ENCODE measurements at regions not wholly inside any gene's neighbourhood (a gene's known extent, or its start where the extent isn't known, plus 50 kb on each side); places are given as distances from the start of the nearest gene placed in this dataset.

- no peaks in the 10 kb centered on the region for H3K36me3 Mint-ChIP-seq (ENCODE audit: low read depth, unreplicated experiment)
- no peaks in the 10 kb centered on the region for H3K27me3 Mint-ChIP-seq (ENCODE audit: low read depth, unreplicated experiment)
- no peaks in the 10 kb centered on the region for H3K36me3 ChIP-seq (ENCODE audit: insufficient read depth, low read length)
- H3K4me3 ChIP-seq (ENCODE audit: insufficient read depth, low read depth, low read length), result no peak overlapping the region
- H3K9ac ChIP-seq (ENCODE audit: low read length), result no peak overlapping the region
- no peak overlapping the region for H3K4me3 Mint-ChIP-seq (ENCODE audit: unreplicated experiment)
- no peak overlapping the region for H3K27ac Mint-ChIP-seq (ENCODE audit: unreplicated experiment)
- H3K9me3 Mint-ChIP-seq (ENCODE audit: unreplicated experiment), result peaks cover 2% of the 10 kb centered on the region
- H3K27me3 ChIP-seq (ENCODE audit: insufficient read depth, low read length), result no peaks in the 10 kb centered on the region
- TF ChIP-seq CTCF (IDR thresholded peaks at IDR 0.05; ENCODE audit: insufficient read depth, low read depth, low read length), result no peak
- no peak for TF ChIP-seq EZH2 (IDR thresholded peaks at IDR 0.05; ENCODE audit: insufficient read depth, low read length)
- FAIRE-seq (no peak), DNase-seq (ENCODE audit: low read depth) (no peak)
- H3K9me3 ChIP-seq (ENCODE audit: insufficient read depth, low read depth, low read length), result no peaks in the 10 kb centered on the region
- no peak overlapping the region for H3K4me2 ChIP-seq (ENCODE audit: low read length)
- no peak overlapping the region for H3K27ac ChIP-seq (ENCODE audit: low read depth, low read length)
- H3K4me1 ChIP-seq (ENCODE audit: insufficient read depth, low read length), result no peaks in the 10 kb centered on the region
- no peaks in the 10 kb centered on the region for H4K20me1 ChIP-seq (ENCODE audit: insufficient read depth, low read length)
- no peak overlapping the region for H2AFZ ChIP-seq (ENCODE audit: low read depth, low read length)
- no peaks in the 10 kb centered on the region for H3K4me1 Mint-ChIP-seq (ENCODE audit: low read depth, unreplicated experiment)
- no peaks in the 10 kb centered on the region for H3K79me2 ChIP-seq (ENCODE audit: insufficient read depth, low read length)
Observed at GRCh38 chr10:85224366-85224940, 896.1 kb downstream of the CCSER2 start.

- no peak overlapping the region for H3K9ac ChIP-seq (ENCODE audit: low read length)
- no peaks in the 10 kb centered on the region for H3K9me3 ChIP-seq (ENCODE audit: insufficient read depth, low read depth, low read length)
- peaks cover 2% of the 10 kb centered on the region for H3K9me3 Mint-ChIP-seq (ENCODE audit: unreplicated experiment)
- H3K79me2 ChIP-seq (ENCODE audit: insufficient read depth, low read length), result no peaks in the 10 kb centered on the region
- no peak overlapping the region for H3K4me3 Mint-ChIP-seq (ENCODE audit: unreplicated experiment)
- no peak for TF ChIP-seq CTCF (IDR thresholded peaks at IDR 0.05; ENCODE audit: insufficient read depth, low read depth, low read length)
- TF ChIP-seq EZH2 (IDR thresholded peaks at IDR 0.05; ENCODE audit: insufficient read depth, low read length), result no peak
- H3K27me3 ChIP-seq (ENCODE audit: insufficient read depth, low read length), result no peaks in the 10 kb centered on the region
- no peaks in the 10 kb centered on the region for H3K36me3 ChIP-seq (ENCODE audit: insufficient read depth, low read length)
- H3K4me2 ChIP-seq (ENCODE audit: low read length), result no peak overlapping the region
- no peak for DNase-seq (ENCODE audit: low read depth)
- H3K27me3 Mint-ChIP-seq (ENCODE audit: low read depth, unreplicated experiment), result no peaks in the 10 kb centered on the region
- no peak overlapping the region for H3K27ac ChIP-seq (ENCODE audit: low read depth, low read length)
- FAIRE-seq, result no peak
- no peak overlapping the region for H2AFZ ChIP-seq (ENCODE audit: low read depth, low read length)
- no peak overlapping the region for H3K27ac Mint-ChIP-seq (ENCODE audit: unreplicated experiment)
- H3K4me1 ChIP-seq (ENCODE audit: insufficient read depth, low read length), result no peaks in the 10 kb centered on the region
- H4K20me1 ChIP-seq (ENCODE audit: insufficient read depth, low read length), result no peaks in the 10 kb centered on the region
- no peaks in the 10 kb centered on the region for H3K36me3 Mint-ChIP-seq (ENCODE audit: low read depth, unreplicated experiment)
- no peak overlapping the region for H3K4me3 ChIP-seq (ENCODE audit: insufficient read depth, low read depth, low read length)
- no peaks in the 10 kb centered on the region for H3K4me1 Mint-ChIP-seq (ENCODE audit: low read depth, unreplicated experiment)
Observed at GRCh38 chr10:85225311-85225710, 896.9 kb downstream of the CCSER2 start.

- no peaks in the 10 kb centered on the region for H3K4me1 Mint-ChIP-seq (ENCODE audit: low read depth, unreplicated experiment)
- peaks cover 2% of the 10 kb centered on the region for H3K9me3 Mint-ChIP-seq (ENCODE audit: unreplicated experiment)
- H3K9ac ChIP-seq (ENCODE audit: low read length), result no peak overlapping the region
- no peak overlapping the region for H2AFZ ChIP-seq (ENCODE audit: low read depth, low read length)
- H4K20me1 ChIP-seq (ENCODE audit: insufficient read depth, low read length), result no peaks in the 10 kb centered on the region
- H3K4me1 ChIP-seq (ENCODE audit: insufficient read depth, low read length), result no peaks in the 10 kb centered on the region
- FAIRE-seq (no peak), DNase-seq (ENCODE audit: low read depth) (no peak)
- no peaks in the 10 kb centered on the region for H3K9me3 ChIP-seq (ENCODE audit: insufficient read depth, low read depth, low read length)
- TF ChIP-seq CTCF (IDR thresholded peaks at IDR 0.05; ENCODE audit: insufficient read depth, low read depth, low read length) (no peak), EZH2 (IDR thresholded peaks at IDR 0.05; ENCODE audit: insufficient read depth, low read length) (no peak)
- H3K27ac ChIP-seq (ENCODE audit: low read depth, low read length), result no peak overlapping the region
- H3K4me2 ChIP-seq (ENCODE audit: low read length), result no peak overlapping the region
- H3K27me3 ChIP-seq (ENCODE audit: insufficient read depth, low read length), result no peaks in the 10 kb centered on the region
- H3K4me3 ChIP-seq (ENCODE audit: insufficient read depth, low read depth, low read length), result no peak overlapping the region
- no peaks in the 10 kb centered on the region for H3K79me2 ChIP-seq (ENCODE audit: insufficient read depth, low read length)
- no peak overlapping the region for H3K4me3 Mint-ChIP-seq (ENCODE audit: unreplicated experiment)
- no peaks in the 10 kb centered on the region for H3K36me3 Mint-ChIP-seq (ENCODE audit: low read depth, unreplicated experiment)
- H3K27me3 Mint-ChIP-seq (ENCODE audit: low read depth, unreplicated experiment), result no peaks in the 10 kb centered on the region
- no peaks in the 10 kb centered on the region for H3K36me3 ChIP-seq (ENCODE audit: insufficient read depth, low read length)
- no peak overlapping the region for H3K27ac Mint-ChIP-seq (ENCODE audit: unreplicated experiment)
Observed at GRCh38 chr10:85226596-85226995, 898.2 kb downstream of the CCSER2 start.
